GM12872 (cell line): ENCODE measurements at regions not wholly inside any gene's neighbourhood (a gene's known extent, or its start where the extent isn't known, plus 50 kb on each side); places are given as distances from the start of the nearest gene placed in this dataset.

Experiments
- CTCF ChIP-seq: IDR thresholded peaks from 3 replicates; pipeline ENCODE4 v1.5.1; 2011; ENCODE audit warnings: low read depth, mild to moderate bottlenecking, low read length, moderate library complexity; ENCODE audit not compliant: insufficient read depth

- TF ChIP-seq CTCF = no peak
Measured at GRCh38 chr1:88009916-88010315, 674.2 kb upstream of the PKN2 start.

GRCh38 chr1:88013485-88013884, 670.6 kb upstream of the PKN2 start:
- no peak for TF ChIP-seq CTCF

DNA sequence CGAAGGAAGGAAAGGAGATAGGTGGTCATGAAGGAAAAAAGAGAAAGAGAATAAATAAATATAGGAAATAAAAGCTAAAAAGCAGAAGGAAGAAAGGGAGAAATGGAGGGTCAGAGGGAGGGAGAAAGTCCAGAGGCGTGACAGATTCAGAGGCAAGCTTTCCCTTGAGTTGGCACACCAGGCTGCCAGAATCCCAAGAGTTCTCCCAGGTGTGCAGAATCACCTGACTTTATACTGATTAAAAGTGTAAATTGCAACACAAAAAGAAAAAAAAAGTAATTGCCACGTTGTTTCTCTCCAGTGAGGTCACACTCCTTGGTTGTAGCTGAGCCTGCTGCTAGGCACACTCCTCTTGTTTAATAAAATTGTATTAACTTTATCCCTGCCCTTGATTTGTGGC, 669.9 kb upstream of the PKN2 start:
- TF ChIP-seq CTCF = no peak

DNA sequence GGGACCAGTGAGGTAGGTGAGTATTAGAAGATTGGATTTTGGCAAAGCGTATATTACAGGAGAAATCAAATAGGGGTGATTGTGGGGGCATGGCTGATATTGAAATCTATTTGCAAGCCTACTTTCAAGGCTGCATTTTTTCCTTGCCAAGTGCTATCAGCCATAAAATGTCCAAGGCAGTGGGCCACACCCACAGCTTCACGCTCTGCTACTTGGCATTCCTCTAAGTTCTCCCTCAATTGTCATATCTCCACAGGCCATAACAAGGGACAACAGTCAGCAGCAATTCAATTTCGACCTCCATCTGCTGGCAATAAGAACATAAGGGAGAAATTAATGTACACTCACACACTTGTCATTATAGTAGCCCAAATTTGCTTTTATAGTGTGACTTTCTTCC, 667.1 kb upstream of the PKN2 start:
- TF ChIP-seq CTCF = no peak

DNA sequence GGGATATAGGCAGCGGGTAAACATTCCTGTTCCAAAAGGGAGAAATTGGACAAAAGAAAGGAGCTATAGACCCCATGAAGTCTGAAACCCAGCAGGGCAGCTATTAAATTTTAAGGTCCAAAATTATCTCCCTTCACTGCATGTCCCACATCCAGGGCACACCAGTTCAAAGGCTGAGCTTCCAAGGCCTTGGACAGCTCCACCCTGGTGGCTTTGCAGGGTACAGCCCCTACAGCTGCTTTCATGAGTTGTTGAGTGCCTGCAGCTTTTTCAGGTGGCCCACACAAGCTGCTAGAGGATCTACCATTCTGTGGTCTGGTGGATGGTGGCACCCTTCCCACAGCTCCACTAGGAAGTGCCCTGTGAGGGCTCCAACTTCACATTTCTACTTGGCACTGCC, 662.5 kb upstream of the PKN2 start:
- 0 out of 3 replicates have a peak, but pooled peaks have one; percentile 11 for TF ChIP-seq CTCF

GRCh38 chr1:88022516-88022915, 661.6 kb upstream of the PKN2 start:
- no peak for TF ChIP-seq CTCF

- TF ChIP-seq CTCF = no peak
Measured at GRCh38 chr1:88029142-88029541, 654.9 kb upstream of the PKN2 start.

- TF ChIP-seq CTCF = no peak
Measured at GRCh38 chr1:88029899-88030298, 654.2 kb upstream of the PKN2 start.
